ENCODE measurements at regions not wholly inside any gene's neighbourhood (a gene's known extent, or its start where the extent isn't known, plus 50 kb on each side); places are given as distances from the start of the nearest gene placed in this dataset.

GRCh38 chr7:54689394-54690049, 69.5 kb downstream of the SEC61G start:
- H3K9me3 ChIP-seq = no peaks in the 10 kb centered on the region
- peaks cover 12% of the 10 kb centered on the region; the same call in 2 of the 3 replicates for H3K4me1 ChIP-seq
- ATAC-seq (peak in 1 of 2 experiments; percentile 30; a peak in 1 of 6 replicates), FAIRE-seq (no peak), DNase-seq (ENCODE audit: low read depth in 1 of 2, low spot score in 1 of 2) (no peak)
- no peak overlapping the region for H3K4me2 ChIP-seq
- TF ChIP-seq MAZ (IDR thresholded peaks at IDR 0.05; ENCODE audit: borderline replicate concordance, low read depth, low read length) = no peak
- no peak for TF ChIP-seq BCL3 (IDR thresholded peaks at IDR 0.05)
- TF ChIP-seq JUN (IDR thresholded peaks at IDR 0.05) = no peak
- no peak for TF ChIP-seq EHMT2 (IDR thresholded peaks at IDR 0.05; ENCODE audit: low read depth)
- TF ChIP-seq ESRRA (IDR thresholded peaks at IDR 0.05; ENCODE audit: borderline replicate concordance, low read length) = no peak
- TF ChIP-seq PBX3 (IDR thresholded peaks at IDR 0.05) = no peak
- TF ChIP-seq HOXB5 (CRISPR knock-in tag; IDR thresholded peaks at IDR 0.05) = no peak
- no peak for TF ChIP-seq CEBPB (IDR thresholded peaks at IDR 0.05)
- no peak for TF ChIP-seq TP53 (CRISPR knock-in tag; IDR thresholded peaks at IDR 0.05)
- TF ChIP-seq RAD21 (conservative IDR thresholded peaks at IDR 0.05 in 1 of 2, IDR thresholded peaks at IDR 0.05 in 1 of 2) = no peak
- TF ChIP-seq GATA3 (IDR thresholded peaks at IDR 0.05; ENCODE audit: borderline replicate concordance) = no peak
- no peak for TF ChIP-seq MYC (IDR thresholded peaks at IDR 0.05; ENCODE audit: borderline replicate concordance, low read length)
- TF ChIP-seq BHLHE40 (IDR thresholded peaks at IDR 0.05; ENCODE audit: low read depth, low read length) = no peak
- TF ChIP-seq CBX8 (IDR thresholded peaks at IDR 0.05) = no peak
- CTCF ChIA-PET = no interaction called here
- H3K4me3 ChIP-seq = no peak overlapping the region
- POLR2A ChIA-PET = no interaction called here
- 53% methylated on average over 5 of the region's 5 CpGs for WGBS (ENCODE audit: missing lambda C conversion rate)
- no peak overlapping the region for H3K27ac ChIP-seq

GRCh38 chr7:54687462-54688212, 71.4 kb downstream of the SEC61G start:
- CTCF ChIA-PET = interaction anchor here (1.1 kb wide), 1 partner anchor 38 kb away, joined by 3 read pairs; no protein-coding TSS in a partner anchor
- peak overlapping the region; percentile 44 for H3K4me2 ChIP-seq
- ATAC-seq (peak; percentile 39 to 84), FAIRE-seq (peak; percentile 73), DNase-seq (ENCODE audit: low read depth in 1 of 2, low spot score in 1 of 2) (peak in 1 of 2 experiments; percentile 71)
- peaks cover 12% of the 10 kb centered on the region; the same call in 2 of the 3 replicates for H3K4me1 ChIP-seq
- no peaks in the 10 kb centered on the region for H3K9me3 ChIP-seq
- TF ChIP-seq BCL3 (IDR thresholded peaks at IDR 0.05) (no peak), SMC3 (IDR thresholded peaks at IDR 0.05) (no peak), HOXA7 (CRISPR knock-in tag; IDR thresholded peaks at IDR 0.05) (no peak), RFX5 (IDR thresholded peaks at IDR 0.05) (no peak), KDM5A (IDR thresholded peaks at IDR 0.05) (no peak), ZC3H11A (IDR thresholded peaks at IDR 0.05) (no peak), GATA3 (IDR thresholded peaks at IDR 0.05; ENCODE audit: borderline replicate concordance) (no peak), KDM1A (IDR thresholded peaks at IDR 0.05; ENCODE audit: low read depth) (no peak), FOSB (CRISPR knock-in tag; IDR thresholded peaks at IDR 0.05) (no peak), RARB (CRISPR knock-in tag; IDR thresholded peaks at IDR 0.05) (no peak), ZFP36 (IDR thresholded peaks at IDR 0.05; ENCODE audit: borderline replicate concordance, partially characterized antibody) (no peak), RAD21 (conservative IDR thresholded peaks at IDR 0.05 in 1 of 2, IDR thresholded peaks at IDR 0.05 in 1 of 2) (no peak), MAX (IDR thresholded peaks at IDR 0.05) (no peak), HMGXB4 (CRISPR knock-in tag; IDR thresholded peaks at IDR 0.05; ENCODE audit: borderline replicate concordance) (no peak), CTCF (IDR thresholded peaks at IDR 0.05) (no peak), HES2 (IDR thresholded peaks at IDR 0.05) (no peak), POLR2A (IDR thresholded peaks at IDR 0.05; ENCODE audit: low read length) (no peak)
- H3K27ac ChIP-seq = no peak overlapping the region
- no peak overlapping the region for H3K4me3 ChIP-seq
- WGBS (ENCODE audit: missing lambda C conversion rate) = 18% methylated on average over 5 of the region's 5 CpGs
- POLR2A ChIA-PET = no interaction called here

Measured in A549 (cell line).